Breast epithelium (tissue), 3 donors: ENCODE measurements at regions not wholly inside any gene's neighbourhood (a gene's known extent, or its start where the extent isn't known, plus 50 kb on each side); places are given as distances from the start of the nearest gene placed in this dataset.
"Not testable (repeated sequence)": the region's sequence is repeated elsewhere in the genome, so short reads cannot be mapped to it uniquely, and the experiment has no call there.

Experiments
- POLR2A ChIP-seq: fragments of 450-650 bp; IDR thresholded peaks from one replicate; pipeline ENCODE4 v1.6.1; 2016; ENCODE audit warnings: antibody characterized with exemption, mild to moderate bottlenecking, moderate library complexity
- POLR2AphosphoS5 ChIP-seq, 3 donors: sonication (generic); formaldehyde crosslinking; IDR thresholded peaks; one replicate each; pipeline ENCODE4 v1.6.1; 2017; ENCODE audit warnings: antibody characterized with exemption in 3 of 3
- TF ChIP-seq, protein P1 (sequence below), 3 donors: fragments of 450-650 bp; IDR thresholded peaks; one replicate each; pipeline ENCODE4 v1.5.1; 2016 to 2017; ENCODE audit warnings: antibody characterized with exemption in 3 of 3, mild to moderate bottlenecking in 3 of 3, moderate library complexity in 3 of 3

DNA sequence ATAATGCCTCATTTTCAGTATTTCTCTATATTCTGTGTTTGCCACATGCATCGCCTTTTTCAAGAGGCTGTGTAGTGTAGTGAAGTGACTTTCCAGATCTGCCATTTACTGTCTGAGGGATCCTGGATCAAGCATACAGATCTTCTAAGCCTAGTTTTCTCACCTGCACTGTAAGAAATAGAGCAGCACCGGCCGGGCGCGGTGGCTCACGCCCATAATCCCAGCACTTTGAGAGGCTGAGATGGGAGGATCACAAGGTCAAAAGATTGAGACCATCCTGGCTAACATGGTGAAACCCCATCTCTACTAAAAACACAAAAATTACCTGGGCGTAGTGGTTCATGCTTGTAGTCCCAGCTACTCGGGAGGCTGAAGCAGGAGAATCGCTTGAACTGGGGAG lies 1387.5 kb downstream of the AACS start:
- not testable (repeated sequence) for TF ChIP-seq POLR2AphosphoS5 (IDR thresholded peaks at IDR 0.05); POLR2A
- TF ChIP-seq, protein P1, sequence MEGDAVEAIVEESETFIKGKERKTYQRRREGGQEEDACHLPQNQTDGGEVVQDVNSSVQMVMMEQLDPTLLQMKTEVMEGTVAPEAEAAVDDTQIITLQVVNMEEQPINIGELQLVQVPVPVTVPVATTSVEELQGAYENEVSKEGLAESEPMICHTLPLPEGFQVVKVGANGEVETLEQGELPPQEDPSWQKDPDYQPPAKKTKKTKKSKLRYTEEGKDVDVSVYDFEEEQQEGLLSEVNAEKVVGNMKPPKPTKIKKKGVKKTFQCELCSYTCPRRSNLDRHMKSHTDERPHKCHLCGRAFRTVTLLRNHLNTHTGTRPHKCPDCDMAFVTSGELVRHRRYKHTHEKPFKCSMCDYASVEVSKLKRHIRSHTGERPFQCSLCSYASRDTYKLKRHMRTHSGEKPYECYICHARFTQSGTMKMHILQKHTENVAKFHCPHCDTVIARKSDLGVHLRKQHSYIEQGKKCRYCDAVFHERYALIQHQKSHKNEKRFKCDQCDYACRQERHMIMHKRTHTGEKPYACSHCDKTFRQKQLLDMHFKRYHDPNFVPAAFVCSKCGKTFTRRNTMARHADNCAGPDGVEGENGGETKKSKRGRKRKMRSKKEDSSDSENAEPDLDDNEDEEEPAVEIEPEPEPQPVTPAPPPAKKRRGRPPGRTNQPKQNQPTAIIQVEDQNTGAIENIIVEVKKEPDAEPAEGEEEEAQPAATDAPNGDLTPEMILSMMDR (IDR thresholded peaks at IDR 0.05): not testable (repeated sequence)
